ENCODE measurements at regions not wholly inside any gene's neighbourhood (a gene's known extent, or its start where the extent isn't known, plus 50 kb on each side); places are given as distances from the start of the nearest gene placed in this dataset.

- no peak for TF ChIP-seq CTCF (IDR thresholded peaks at IDR 0.05; ENCODE audit: insufficient read depth, missing control alignments)
- FAIRE-seq, result no peak
- no peak for DNase-seq (ENCODE audit: insufficient read length, low spot score)
Measured at GRCh38 chr16:6297666-6298410, 1034.8 kb upstream of the RBFOX1 start.

GRCh38 chr16:6286176-6286575, 1046.5 kb upstream of the RBFOX1 start:
- DNase-seq (ENCODE audit: insufficient read length, low spot score), result no peak
- TF ChIP-seq CTCF (IDR thresholded peaks at IDR 0.05; ENCODE audit: insufficient read depth, missing control alignments), result no peak
- FAIRE-seq, result no peak

- no peak for TF ChIP-seq CTCF (IDR thresholded peaks at IDR 0.05; ENCODE audit: insufficient read depth, missing control alignments)
- DNase-seq (ENCODE audit: insufficient read length, low spot score) (no peak), FAIRE-seq (no peak)
Measured at GRCh38 chr16:6284731-6285130, 1047.9 kb upstream of the RBFOX1 start.

DNA sequence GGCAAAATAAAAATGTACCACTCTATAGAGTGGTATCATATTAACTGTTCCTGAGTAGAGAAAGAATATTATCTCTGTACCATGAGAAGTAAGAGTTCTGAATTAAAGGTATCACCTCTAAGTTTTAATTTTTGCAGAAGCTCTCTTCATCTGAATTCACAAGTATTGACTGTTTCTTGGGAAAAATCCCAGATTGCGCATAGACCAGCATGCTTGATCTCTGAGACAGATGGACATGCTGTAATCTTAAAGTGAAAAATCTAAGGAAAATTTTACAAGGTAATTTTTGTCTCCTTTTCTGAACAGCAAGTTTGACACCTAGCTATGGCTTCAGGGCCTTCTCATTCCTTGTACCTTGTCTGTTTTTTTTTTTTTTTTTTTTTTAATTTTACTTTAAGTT, 1050.7 kb upstream of the RBFOX1 start:
- TF ChIP-seq CTCF (IDR thresholded peaks at IDR 0.05; ENCODE audit: insufficient read depth, missing control alignments), result no peak
- DNase-seq (ENCODE audit: insufficient read length, low spot score), result no peak
- FAIRE-seq, result no peak

DNA sequence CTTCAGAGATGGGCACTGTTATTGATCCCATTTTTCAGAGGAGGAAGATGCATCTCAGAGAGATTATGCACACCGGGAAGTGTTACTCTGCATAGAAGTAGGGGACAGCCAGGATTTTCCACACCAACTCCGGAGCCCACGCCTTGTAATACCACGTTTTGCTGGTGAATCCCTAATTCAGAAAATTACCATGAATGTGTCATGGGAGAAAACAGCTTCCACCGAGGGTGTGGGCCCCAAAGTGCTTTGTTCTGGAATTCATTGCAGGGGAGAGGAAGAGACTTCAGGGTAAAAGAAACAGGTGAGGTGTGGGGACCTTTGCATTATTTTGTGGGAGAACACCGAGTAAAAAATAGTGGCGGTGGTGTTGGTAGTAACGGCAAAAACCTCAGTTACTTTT, 1051.4 kb upstream of the RBFOX1 start:
- no peak for DNase-seq (ENCODE audit: insufficient read length, low spot score)
- TF ChIP-seq CTCF (IDR thresholded peaks at IDR 0.05; ENCODE audit: insufficient read depth, missing control alignments), result no peak
- FAIRE-seq, result no peak

- FAIRE-seq (no peak), DNase-seq (ENCODE audit: insufficient read length, low spot score) (no peak)
- TF ChIP-seq CTCF (IDR thresholded peaks at IDR 0.05; ENCODE audit: insufficient read depth, missing control alignments), result no peak
Measured at GRCh38 chr16:6280055-6280454, 1052.6 kb upstream of the RBFOX1 start.

DNA sequence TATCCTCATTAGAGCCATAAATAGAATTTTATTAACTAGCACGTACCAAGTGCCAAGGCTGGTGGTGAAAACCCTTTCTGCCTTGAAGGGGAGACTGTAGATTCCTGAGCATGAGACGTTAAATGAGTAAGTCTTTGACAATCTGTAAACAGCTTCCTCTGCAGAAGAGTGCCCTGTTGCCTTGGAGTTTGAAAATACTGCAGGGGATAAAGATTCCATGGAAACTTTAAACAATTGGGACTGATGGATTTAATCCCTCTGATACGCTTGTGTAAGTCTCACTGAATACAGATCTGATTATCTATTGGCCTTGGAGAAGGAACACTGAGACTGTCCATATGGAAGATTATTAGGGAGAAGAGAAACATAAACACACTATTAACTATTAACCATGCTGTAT, 1053.4 kb upstream of the RBFOX1 start:
- no peak for DNase-seq (ENCODE audit: insufficient read length, low spot score)
- FAIRE-seq, result no peak

More for the DNA sequence above, 1053.4 kb upstream of the RBFOX1 start:
- TF ChIP-seq CTCF (IDR thresholded peaks at IDR 0.05; ENCODE audit: insufficient read depth, missing control alignments), result no peak
